ENCODE measurements at regions not wholly inside any gene's neighbourhood (a gene's known extent, or its start where the extent isn't known, plus 50 kb on each side); places are given as distances from the start of the nearest gene placed in this dataset.

GRCh38 chr16:13756411-13757140, 163.4 kb upstream of the ERCC4 start:
- FAIRE-seq, result no peak

GRCh38 chr16:13766334-13766733, 153.6 kb upstream of the ERCC4 start:
- FAIRE-seq, result no peak

GRCh38 chr16:13767215-13767614, 152.7 kb upstream of the ERCC4 start:
- no peak for FAIRE-seq

DNA sequence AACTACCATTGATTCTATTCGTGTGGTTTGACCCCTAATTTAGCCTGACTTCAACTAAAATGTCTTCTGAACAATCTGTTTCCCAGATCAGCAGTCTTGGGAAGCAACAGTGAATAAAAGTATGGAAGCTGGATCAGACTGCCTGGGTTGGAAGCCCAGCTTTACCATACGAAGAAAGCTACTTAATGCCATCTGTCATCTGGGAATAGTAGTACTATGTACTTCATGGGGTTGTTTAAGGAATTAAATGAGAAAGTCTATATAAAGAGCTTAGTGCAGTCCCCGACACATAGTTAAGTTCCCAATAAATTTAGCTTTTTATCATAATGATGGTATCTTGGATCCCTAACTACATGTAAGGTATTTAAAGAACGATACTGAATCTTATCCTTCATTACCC, 151.5 kb upstream of the ERCC4 start:
- no peak for FAIRE-seq

GRCh38 chr16:13770436-13770835, 149.5 kb upstream of the ERCC4 start:
- no peak for FAIRE-seq

- FAIRE-seq, result no peak
Observed at GRCh38 chr16:13772782-13773181, 147.2 kb upstream of the ERCC4 start.

- no peak for FAIRE-seq
Observed at GRCh38 chr16:13779676-13780075, 140.3 kb upstream of the ERCC4 start.

- no peak for FAIRE-seq
Observed at GRCh38 chr16:13780406-13781168, 139.4 kb upstream of the ERCC4 start.

GRCh38 chr16:13781169-13781564, 138.8 kb upstream of the ERCC4 start:
- FAIRE-seq, result no peak

DNA sequence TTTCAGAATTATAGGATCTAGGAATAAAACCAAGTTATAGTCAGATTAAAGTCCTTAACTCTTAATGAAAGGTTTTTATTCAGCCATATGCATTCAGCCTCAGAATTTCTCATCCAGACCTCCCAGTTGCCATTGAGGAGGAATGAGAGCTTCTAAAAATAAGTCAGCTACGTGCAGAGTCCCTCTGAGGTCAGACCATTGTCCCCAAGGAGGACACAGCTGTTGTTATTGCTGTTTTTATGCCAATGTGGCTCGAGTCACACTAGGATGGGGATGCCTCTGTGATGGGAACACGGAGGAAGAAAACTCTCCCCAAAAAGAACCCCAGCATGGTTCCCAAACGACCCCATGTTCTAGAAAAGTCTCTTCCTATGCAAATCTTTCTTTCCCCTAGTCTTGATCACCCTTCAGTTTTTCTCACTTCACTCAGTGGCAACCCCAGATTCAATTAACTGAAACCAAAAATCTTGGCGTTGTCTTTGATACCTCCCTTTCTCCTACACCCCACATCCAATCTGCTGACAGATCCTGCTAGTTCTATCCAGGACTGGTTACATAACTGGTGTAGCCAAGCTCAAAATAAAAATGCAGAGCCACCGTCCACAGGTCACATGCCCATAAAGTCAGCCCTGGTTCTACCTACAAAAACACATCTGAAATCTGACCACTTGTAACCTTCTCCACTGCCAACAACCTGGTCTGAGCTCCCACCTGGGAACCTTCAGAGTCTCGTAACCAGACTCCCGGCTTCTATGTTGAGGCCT, 138.2 kb upstream of the ERCC4 start:
- no peak for FAIRE-seq

- no peak for FAIRE-seq
Observed at GRCh38 chr16:13791095-13791494, 128.9 kb upstream of the ERCC4 start.

DNA sequence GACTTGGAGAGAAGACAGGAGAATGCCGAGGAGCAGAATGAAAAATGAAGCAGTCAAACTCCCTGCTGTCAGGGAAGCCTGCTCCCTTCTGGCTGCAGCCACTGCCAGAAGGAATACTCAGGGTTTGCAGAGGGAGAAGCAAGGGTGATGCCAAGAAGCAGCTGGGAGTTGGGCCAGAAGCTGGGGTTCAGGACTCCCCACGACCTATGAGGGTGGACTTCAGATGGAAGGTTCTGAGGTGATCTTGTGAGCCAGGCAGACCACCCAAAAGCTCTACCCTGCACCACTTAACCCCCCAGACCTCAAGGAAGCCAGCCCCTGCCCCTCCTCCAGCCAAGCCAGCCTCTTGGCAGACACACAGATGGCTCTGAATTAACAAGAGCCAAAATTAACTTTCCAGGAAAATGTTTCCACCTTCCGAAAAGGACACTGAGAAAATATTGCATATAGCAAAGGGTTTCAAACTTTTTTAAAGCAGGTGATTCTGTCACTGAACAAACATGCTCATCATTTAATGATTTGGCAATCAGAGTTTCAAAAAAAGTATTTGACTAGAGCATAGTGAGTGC, 126.0 kb upstream of the ERCC4 start:
- FAIRE-seq, result no peak

DNA sequence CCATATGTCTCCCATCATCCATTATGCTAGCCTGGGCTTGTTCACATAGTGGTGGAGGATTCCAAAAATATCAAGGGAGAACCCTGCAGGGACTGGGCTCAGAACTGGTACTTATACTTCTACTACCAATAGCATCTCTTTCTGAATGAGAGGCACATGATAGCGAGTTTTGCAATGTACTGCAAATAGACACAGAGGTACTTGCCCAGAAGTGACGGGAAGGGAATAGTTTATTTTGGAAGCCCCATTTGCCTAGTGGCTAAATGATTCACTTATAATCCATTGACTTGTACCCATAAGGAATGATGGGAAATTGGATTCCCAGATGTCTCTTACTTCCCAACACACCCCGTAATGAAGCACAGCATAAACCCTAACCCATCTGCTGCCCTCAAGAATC, 124.8 kb upstream of the ERCC4 start:
- FAIRE-seq, result no peak

DNA sequence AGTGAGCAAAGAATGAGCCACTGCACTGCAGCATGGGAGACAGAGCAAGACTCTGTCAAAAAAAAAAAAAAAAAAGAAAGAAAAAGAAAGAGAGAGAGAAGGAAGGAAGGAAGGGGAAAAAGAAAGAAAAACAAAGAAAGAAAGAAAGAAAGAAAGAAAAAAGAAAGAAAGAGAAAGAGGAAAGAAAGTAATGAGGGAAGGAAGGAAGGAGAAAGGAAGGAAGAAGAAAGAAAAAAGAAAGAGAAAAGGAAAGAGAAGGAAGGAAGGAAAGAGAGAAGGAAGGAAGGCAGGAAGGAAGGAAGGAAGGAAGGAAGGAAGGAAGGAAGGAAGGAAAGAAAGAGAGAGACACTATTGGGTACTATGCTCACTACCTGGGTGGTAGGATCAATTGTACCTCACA, 122.2 kb upstream of the ERCC4 start:
- no peak for FAIRE-seq

DNA sequence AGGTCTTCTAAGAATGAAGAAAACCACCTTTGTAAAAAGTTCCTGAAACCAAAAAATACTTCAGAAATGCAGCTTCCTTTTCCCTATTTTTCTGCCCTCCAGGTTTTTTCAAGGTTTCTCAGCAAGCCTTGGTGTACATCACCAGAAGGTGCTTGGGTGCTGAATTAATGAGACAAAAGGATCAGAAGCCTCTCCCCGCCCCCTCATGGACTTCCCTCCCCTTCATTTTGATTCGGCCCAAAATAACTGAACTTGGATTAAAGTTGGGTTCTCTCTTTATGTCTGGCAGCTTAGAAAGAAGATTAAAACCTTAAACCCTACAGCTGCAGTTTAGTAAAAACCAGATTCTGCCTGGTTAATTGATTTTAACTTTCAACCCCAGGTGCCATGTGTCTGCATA, 121.7 kb upstream of the ERCC4 start:
- FAIRE-seq, result no peak

DNA sequence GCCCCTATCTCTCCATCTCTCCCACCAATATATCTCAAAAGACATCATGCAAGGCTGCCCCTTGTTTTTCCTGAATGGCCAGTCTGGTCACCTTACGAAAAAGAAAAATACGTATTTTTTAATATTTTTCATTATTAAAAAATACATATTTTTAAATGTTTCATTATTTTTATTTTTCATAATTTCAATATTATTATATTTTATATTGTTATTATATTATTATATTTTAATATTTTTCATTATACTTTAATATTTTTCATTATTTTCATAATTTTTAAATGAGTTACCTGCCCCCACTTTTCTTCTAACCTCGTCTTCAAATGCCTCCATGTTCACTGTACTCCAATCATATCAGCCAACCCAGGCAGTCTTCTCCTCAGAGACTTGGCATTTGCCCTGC, 116.0 kb upstream of the ERCC4 start:
- peak; percentile 71 for FAIRE-seq

DNA sequence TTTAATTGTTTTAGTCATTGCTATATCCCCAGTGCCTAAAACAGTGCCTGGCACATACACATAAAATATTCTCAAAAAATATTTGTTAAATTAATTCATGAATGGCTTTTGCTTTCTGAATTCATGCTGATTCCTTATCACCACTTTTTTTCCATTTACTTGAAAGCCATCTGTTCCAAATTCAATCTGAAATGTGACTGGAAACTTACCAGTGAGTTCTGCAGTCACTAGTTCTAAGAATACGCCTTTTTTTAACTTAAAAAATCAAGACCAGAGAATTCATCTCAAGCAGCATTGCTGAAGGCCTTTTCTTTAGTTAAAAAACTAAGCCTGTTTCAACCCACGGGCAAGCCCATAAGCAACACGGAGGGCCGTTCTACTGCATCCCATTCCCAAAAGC, 114.0 kb upstream of the ERCC4 start:
- no peak for FAIRE-seq

DNA sequence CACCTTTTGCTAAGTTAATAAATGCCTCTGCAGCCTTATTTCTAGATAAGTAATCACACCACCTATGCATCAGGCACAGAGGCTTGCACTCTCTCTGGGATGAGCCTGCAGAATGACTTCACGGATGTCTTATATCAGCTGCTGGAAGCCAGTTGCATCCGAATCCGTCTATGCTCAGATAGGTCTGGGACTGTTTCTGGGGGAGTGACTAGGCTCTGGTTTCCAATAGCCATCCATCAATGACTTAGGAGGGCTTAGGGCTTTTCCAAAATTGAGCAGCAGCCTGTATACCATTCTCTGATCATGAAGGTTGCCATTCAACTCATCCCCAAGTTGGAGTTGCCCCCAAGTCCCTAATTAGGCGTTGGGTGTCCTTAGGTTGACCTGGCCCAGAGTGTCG, 113.3 kb upstream of the ERCC4 start:
- no peak for FAIRE-seq

GRCh38 chr16:13808102-13808501, 111.9 kb upstream of the ERCC4 start:
- no peak for FAIRE-seq

DNA sequence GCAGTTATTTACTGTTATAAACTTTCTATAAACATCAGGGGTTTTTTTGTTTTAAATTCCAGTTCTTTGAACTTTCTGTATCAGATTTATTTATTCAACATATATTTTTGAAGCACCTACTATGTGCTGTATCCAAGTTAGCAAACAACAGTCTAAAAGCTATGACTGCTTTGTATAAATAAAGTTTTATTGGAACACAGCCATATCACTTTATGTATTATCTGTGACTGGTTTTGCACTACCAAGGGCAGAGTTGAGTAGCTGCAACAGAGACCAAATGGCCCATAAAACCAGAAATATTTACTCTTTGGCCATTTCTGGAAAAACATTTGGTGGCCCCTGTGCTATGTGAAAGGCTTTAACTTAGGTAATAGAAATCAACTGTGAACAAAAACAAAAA, 110.2 kb upstream of the ERCC4 start:
- FAIRE-seq, result no peak

GRCh38 chr16:13811834-13812233, 108.1 kb upstream of the ERCC4 start:
- no peak for FAIRE-seq

DNA sequence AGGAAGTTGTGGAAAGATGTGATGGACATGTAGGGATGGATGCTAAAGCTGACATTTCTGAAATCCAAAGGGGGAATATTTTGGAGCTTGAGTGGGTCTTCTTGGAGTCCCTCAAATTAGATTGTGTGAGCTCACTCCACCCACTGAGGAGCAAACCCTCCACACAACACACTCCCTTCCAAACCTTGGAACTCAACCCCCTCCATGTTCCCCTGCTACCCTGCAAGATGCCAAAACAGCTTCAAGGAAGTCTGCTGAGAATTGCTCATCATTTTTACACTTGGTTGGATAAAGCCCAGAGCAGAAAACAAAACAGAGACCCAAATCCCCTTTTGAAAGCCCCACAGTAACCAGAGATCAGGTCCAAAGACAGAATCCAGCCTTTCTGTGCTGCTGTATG, 103.3 kb upstream of the ERCC4 start:
- no peak for FAIRE-seq

- FAIRE-seq, result no peak
Observed at GRCh38 chr16:13823501-13823900, 96.5 kb upstream of the ERCC4 start.

All from A204.1 (cell line).